HG03354 (cell line): ENCODE measurements at regions not wholly inside any gene's neighbourhood (a gene's known extent, or its start where the extent isn't known, plus 50 kb on each side); places are given as distances from the start of the nearest gene placed in this dataset.

Experiments used
- ATAC-seq: cut with Tn5 transposase; IDR thresholded peaks from one replicate; pipeline ENCODE4 v1.9.1; 2021; ENCODE audit warnings: mild to moderate bottlenecking; ENCODE audit not compliant: unreplicated experiment, poor library complexity, severe bottlenecking

- ATAC-seq, result no peak
These were observed 785.4 kb downstream of the UQCRFS1 start for GRCh38 chr19:28427376-28428083.

DNA sequence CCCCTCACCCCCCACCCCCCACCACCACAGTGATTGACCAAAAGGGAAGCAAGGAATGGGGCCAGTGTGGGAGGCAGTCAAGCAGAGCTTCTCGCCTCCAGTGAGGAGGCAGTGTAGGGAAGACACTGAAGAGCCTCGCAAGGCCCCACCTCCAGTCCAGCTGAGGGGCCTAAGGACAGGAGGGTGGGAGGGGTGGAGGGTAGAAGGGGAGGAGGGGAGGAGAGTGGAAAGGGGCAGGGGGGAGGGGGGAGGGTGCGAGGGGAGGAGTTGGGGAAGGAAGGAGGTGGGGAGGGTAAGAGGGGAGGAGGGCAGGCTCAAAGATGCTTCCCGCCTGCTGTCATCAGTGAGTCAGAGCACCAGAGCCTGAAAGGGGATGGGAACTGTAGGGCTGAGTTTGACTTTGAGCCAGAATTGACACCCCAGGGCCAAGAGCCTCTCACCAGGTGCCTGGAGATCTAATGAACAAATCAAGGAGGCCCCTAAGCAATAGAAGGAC, 786.2 kb downstream of the UQCRFS1 start:
- no peak for ATAC-seq

GRCh38 chr19:28426110-28426729, 786.7 kb downstream of the UQCRFS1 start:
- ATAC-seq, result no peak

DNA sequence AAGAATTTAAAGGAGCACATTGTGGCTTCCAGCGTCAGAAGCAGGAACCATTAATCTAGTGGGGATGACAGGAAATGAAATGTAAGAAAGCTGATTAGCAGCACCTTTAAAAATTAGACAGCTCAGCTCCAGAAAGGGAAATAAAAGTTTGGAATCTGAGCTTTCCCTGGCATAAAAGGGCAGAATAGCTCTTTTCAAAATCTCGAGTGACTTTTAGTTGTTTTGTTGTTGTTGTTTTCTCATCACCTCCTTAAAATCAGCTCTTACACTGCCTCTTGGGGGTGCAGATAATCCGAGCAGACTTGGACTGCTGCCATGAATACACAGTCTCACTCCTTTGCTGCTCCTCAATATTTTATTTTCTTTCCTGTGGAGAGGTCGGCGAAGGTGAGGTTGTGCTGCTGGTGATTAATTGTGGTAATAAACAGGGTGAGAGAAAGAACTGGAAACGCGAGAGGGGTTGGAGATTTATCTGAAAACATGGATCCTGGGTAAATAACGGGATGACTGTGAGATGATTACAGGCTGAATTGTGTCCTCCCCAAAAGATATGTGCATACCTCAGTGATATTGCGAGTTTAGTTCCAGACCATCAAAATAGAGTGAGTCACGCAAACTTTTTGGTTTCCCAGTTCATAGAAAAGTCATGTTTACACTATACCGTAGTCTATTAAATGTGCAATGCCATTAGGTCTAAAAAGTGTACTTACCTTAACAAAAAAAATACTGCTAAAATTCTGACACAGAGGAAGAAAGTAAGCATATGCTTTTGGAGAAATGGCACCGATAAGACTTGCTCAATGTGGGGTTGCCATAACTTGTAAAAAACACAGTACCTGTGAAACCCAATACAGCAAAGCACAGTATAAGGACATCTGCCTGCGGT, 787.7 kb downstream of the UQCRFS1 start:
- no peak for ATAC-seq

DNA sequence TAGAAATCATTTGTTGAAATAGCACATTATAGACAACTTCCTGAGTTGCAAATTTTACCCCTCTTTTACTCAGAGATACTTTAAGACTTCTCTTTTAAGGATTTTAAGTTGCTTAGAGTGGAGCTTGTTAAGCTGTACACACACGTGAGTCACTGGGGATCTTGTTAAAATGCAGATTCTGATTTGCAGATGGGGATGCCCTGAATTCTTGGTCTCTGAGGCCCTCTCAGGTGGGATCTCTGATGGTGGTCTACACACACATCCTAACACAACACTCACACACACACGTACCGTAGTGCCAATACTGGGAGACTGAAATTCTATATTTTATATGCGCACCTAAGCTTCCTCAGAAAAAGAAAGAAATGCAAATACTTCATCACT, 788.3 kb downstream of the UQCRFS1 start:
- ATAC-seq, result no peak

DNA sequence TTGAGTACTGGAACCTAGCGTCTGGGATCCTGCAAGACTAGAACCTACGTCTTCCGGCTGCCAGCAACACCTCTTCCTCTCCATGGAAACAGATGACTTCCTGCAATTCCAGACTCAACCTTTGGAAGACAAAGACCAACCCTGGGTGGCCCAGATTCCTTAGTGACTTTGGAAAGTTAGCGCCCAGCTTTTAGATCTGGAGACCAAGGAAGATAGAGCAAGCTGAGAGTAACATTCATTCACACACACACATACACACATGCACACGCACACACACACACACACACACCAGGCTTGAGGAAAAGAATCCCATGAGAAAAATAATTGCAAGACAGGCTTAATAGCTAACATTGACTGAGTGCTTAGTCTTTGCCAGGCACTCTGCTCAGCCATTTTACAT, 788.9 kb downstream of the UQCRFS1 start:
- ATAC-seq, result no peak

- ATAC-seq, result no peak
These were observed 789.9 kb downstream of the UQCRFS1 start for GRCh38 chr19:28422791-28423650.

GRCh38 chr19:28422046-28422445, 790.9 kb downstream of the UQCRFS1 start:
- ATAC-seq, result no peak

DNA sequence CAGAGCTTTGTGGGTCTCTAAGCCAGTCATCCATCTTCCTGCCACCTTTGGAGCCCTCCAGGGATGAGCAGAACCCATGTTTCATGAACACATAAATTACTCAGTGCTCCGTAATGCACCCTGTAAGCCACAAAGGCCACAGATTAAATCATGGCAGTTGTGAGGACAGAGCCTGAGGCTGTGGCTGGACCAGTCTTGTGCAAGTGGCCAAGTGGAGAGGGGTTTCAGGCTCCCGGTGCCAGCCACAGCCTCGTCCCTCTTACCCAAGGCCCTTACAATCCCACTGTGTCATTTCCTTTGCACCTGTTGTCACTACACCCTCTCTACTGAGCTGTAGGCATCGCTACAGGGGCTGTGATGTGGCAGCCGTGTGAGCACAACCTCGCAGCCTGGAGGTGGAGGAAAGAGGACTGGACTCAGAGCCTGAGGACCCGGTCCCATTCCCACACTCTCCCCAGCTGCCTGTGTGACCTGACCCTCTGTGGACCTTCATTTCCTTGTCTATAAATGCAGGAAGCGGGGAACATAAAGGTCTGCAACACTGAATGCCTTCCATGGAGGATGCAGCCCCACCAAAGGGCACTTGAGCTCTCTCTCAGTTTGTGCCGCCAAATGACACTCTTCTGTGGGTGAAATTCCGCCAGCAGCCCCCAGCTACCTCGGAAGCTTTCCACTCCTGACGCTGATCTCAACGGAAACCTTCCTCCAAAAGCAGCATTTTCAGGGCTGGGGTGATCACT, 792.0 kb downstream of the UQCRFS1 start:
- ATAC-seq, result no peak

- ATAC-seq, result no peak
These were observed 793.6 kb downstream of the UQCRFS1 start for GRCh38 chr19:28419312-28419711.

DNA sequence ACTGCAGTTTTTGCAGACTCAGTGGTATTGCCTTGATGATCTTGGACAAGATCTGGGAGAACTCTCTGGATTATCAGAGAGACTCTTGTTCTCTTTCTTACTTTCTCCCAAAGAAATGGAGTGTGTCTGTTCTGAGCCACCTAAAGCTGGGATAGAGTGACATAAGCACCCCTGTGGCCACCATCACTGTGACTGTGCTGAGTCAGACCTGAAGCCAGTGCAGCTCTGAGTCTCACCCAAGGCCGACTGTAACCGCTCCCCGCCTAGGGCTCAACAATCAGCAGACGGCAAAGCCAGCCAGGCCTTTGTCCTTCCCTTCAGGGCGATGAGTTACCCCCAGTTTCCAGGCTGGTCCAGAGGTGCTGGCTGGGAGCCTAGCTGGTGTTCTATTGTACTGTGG, 795.6 kb downstream of the UQCRFS1 start:
- no peak for ATAC-seq

DNA sequence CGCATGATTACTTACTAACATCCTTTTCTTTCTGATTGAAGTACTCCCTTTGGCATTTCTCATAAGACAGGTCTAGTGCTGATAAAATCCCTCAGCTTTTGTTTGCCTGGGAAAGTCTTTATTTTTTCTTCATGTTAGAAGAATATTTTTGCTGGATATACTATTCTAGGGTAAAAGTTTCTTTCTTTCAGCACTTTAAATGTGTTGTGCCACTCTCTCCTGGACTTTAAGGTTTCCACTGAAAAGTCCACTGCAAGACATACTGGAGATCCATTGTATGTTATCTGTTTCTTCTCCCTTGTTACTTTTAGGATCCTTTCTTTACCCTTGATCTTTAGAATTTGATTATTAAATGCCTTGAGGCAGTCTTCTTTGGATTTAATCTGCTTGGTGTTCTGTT, 796.7 kb downstream of the UQCRFS1 start:
- ATAC-seq, result no peak

DNA sequence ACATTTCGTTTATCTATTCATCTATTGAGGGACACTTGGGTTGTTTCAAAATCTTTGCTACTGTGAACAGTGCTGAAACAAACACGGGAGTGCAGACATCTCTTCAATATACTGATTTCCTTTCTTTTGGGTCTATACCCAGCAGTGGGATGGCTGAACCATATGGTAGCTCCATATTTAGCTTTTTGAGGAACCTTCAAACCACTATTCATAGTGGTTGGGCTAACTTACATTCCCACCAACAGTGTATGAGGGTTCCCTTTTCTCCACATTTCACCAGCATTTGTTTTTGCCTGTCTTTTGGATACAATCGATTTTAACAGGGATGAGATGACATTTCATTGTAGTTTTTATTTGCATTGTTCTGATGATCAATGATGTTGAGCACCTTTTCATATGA, 798.2 kb downstream of the UQCRFS1 start:
- no peak for ATAC-seq

DNA sequence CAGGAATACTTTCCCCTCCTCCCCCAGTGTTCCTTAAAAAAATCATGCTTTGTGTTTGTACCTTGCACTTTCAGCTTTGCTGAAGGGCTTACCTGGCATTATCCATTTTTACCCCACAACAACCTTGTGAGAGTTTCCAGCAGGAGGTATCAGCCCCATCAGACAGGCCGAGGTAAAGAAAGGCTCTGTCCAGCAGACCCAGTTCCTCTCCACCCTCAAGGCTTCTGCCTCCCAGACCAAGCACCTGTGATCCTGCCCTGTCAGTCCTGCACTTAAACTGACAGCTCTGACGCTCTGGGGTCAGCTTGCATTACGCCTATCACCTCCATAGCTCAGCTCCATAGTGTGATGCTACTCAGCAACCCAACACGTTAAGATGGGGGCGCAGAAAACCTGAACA, 803.1 kb downstream of the UQCRFS1 start:
- no peak for ATAC-seq

- ATAC-seq, result no peak
These were observed 806.0 kb downstream of the UQCRFS1 start for GRCh38 chr19:28406966-28407365.

GRCh38 chr19:28405346-28405742, 807.6 kb downstream of the UQCRFS1 start:
- ATAC-seq, result no peak

GRCh38 chr19:28404472-28404871, 808.5 kb downstream of the UQCRFS1 start:
- ATAC-seq, result no peak

- ATAC-seq, result no peak
These were observed 809.3 kb downstream of the UQCRFS1 start for GRCh38 chr19:28403690-28404089.

- no peak for ATAC-seq
These were observed 810.2 kb downstream of the UQCRFS1 start for GRCh38 chr19:28402701-28403290.
